CD14-positive monocyte (primary cell): ENCODE measurements at regions not wholly inside any gene's neighbourhood (a gene's known extent, or its start where the extent isn't known, plus 50 kb on each side); places are given as distances from the start of the nearest gene placed in this dataset.

Experiments used
- DNase-seq, 3 donors: peaks; one replicate each; pipeline ENCODE4 v3.0.0-alpha.2; 2011 to 2022
- H2AFZ ChIP-seq: 2 replicates; pipeline ENCODE4 v1.6.0; 2012; ENCODE audit warnings: mild to moderate bottlenecking, low read depth, low read length, inconsistent platforms; ENCODE audit not compliant: insufficient read depth, poor library complexity, severe bottlenecking
- H3K27ac ChIP-seq, 2 donors: 1 replicate in 1 of 2; 2 replicates in 1 of 2; pipeline ENCODE4 v1.5.1; 2012 to 2013; ENCODE audit warnings: low read length in 2 of 2, control low read depth in 1 of 2, inconsistent platforms in 1 of 2, low read depth in 1 of 2, mild to moderate bottlenecking in 1 of 2
- H3K27me3 ChIP-seq, 2 donors: one replicate each; pipeline versions ENCODE4 v1.6.0 to v1.6.1; 2011 to 2013; ENCODE audit warnings: low read length in 2 of 2; ENCODE audit not compliant: control insufficient read depth in 2 of 2, insufficient read depth in 2 of 2
- H3K36me3 ChIP-seq, 2 donors: replicated peaks in 1 of 2; 1 replicate in 1 of 2; 2 replicates in 1 of 2; pipeline versions ENCODE4 v1.5.1 to v1.6.1; 2012 to 2013; ENCODE audit warnings: low read length in 2 of 2, control low read depth in 1 of 2, inconsistent platforms in 1 of 2, mild to moderate bottlenecking in 1 of 2; ENCODE audit not compliant: insufficient read depth in 2 of 2, control insufficient read depth in 1 of 2
- H3K4me1 ChIP-seq, 2 donors: 1 replicate in 1 of 2; 2 replicates in 1 of 2; pipeline versions ENCODE4 v1.5.1 to v1.6.1; 2012 to 2013; ENCODE audit warnings: low read length in 2 of 2, control low read depth in 1 of 2, inconsistent platforms in 1 of 2, mild to moderate bottlenecking in 1 of 2, moderate library complexity in 1 of 2; ENCODE audit not compliant: insufficient read depth in 2 of 2, control insufficient read depth in 1 of 2
- H3K4me2 ChIP-seq: replicated peaks from 2 replicates; pipeline ENCODE3; 2012; ENCODE audit warnings: low read length, moderate library complexity, mild to moderate bottlenecking; ENCODE audit not compliant: poor library complexity, severe bottlenecking; ENCODE audit errors: extremely low read depth
- H3K4me3 ChIP-seq, 3 experiments: fragments of 200-600 bp in 1 of 3; sonication (generic) in 1 of 3; replicated peaks in 1 of 3; 1 replicate in 2 of 3; 2 replicates in 1 of 3; pipeline ENCODE4 v1.5.1; 2011 to 2013; ENCODE audit warnings: low read length in 3 of 3, mild to moderate bottlenecking in 3 of 3, control low read depth in 2 of 3, low read depth in 2 of 3, inconsistent platforms in 1 of 3, moderate library complexity in 1 of 3
- H3K79me2 ChIP-seq: 2 replicates; pipeline ENCODE4 v1.6.0; 2012; ENCODE audit warnings: mild to moderate bottlenecking, control low read depth, inconsistent platforms, low read length, moderate library complexity; ENCODE audit not compliant: insufficient read depth
- H3K9ac ChIP-seq: 2 replicates; pipeline ENCODE4 v1.6.0; 2017; ENCODE audit warnings: low read length, mild to moderate bottlenecking; ENCODE audit not compliant: insufficient read depth, poor library complexity, severe bottlenecking
- H3K9me3 ChIP-seq, 2 donors: replicated peaks in 1 of 2; 1 replicate in 1 of 2; 2 replicates in 1 of 2; pipeline versions ENCODE4 v1.5.1 to v1.6.1; 2012 to 2013; ENCODE audit warnings: low read length in 2 of 2, control low read depth in 1 of 2; ENCODE audit not compliant: control insufficient read depth in 1 of 2, insufficient read depth in 1 of 2
- H4K20me1 ChIP-seq: 2 replicates; pipeline ENCODE4 v1.6.0; 2012; ENCODE audit warnings: mild to moderate bottlenecking, low read length, control low read depth, moderate library complexity; ENCODE audit not compliant: insufficient read depth
- H3K27ac Mint-ChIP-seq, 7 donors: one replicate each; pipeline ENCODE4 v1.8.0; 2020; ENCODE audit warnings: mild to moderate bottlenecking in 7 of 7, mixed read lengths in 7 of 7, moderate library complexity in 6 of 7, inconsistent platforms in 2 of 7
- H3K27me3 Mint-ChIP-seq, 3 donors: one replicate each; pipeline ENCODE4 v1.8.0; 2021 to 2022; ENCODE audit warnings: low read depth in 3 of 3, mild to moderate bottlenecking in 3 of 3, mixed read lengths in 3 of 3, moderate library complexity in 3 of 3, inconsistent platforms in 1 of 3
- H3K36me3 Mint-ChIP-seq, 2 donors: one replicate each; pipeline ENCODE4 v1.8.0; 2020; ENCODE audit warnings: mixed read lengths in 2 of 2, inconsistent platforms in 1 of 2, mild to moderate bottlenecking in 1 of 2
- H3K4me1 Mint-ChIP-seq: one replicate; pipeline ENCODE4 v1.8.0; 2020; ENCODE audit warnings: mild to moderate bottlenecking, mixed read lengths
- H3K4me3 Mint-ChIP-seq, 2 donors: one replicate each; pipeline ENCODE4 v1.8.0; 2020; ENCODE audit warnings: mild to moderate bottlenecking in 2 of 2, mixed read lengths in 2 of 2, moderate library complexity in 1 of 2
- H3K9me3 Mint-ChIP-seq, 7 donors: one replicate each; pipeline ENCODE4 v1.8.0; 2020 to 2022; ENCODE audit warnings: mixed read lengths in 7 of 7, mild to moderate bottlenecking in 6 of 7, moderate library complexity in 6 of 7, inconsistent platforms in 2 of 7
- WGBS: methylation state at CpG from one replicate; pipeline ENCODE4 v1.1.5; 2013; ENCODE audit warnings: missing lambda C conversion rate; ENCODE audit not compliant: insufficient coverage; 5-methylcytosine and 5-hydroxymethylcytosine counted together
- intact Hi-C, 2 donors: fragments of 100-400 bp; cut with micrococcal nuclease; formaldehyde crosslinking; loops; one replicate each; pipeline versions ENCODE4 v1.15.0 to v1.15.1; 2023
- TF ChIP-seq, protein P1 (sequence below): fragments of 200-600 bp; IDR thresholded peaks from one replicate; pipeline ENCODE4 v1.8.0; 2022; ENCODE audit warnings: antibody characterized with exemption, mild to moderate bottlenecking

DNA sequence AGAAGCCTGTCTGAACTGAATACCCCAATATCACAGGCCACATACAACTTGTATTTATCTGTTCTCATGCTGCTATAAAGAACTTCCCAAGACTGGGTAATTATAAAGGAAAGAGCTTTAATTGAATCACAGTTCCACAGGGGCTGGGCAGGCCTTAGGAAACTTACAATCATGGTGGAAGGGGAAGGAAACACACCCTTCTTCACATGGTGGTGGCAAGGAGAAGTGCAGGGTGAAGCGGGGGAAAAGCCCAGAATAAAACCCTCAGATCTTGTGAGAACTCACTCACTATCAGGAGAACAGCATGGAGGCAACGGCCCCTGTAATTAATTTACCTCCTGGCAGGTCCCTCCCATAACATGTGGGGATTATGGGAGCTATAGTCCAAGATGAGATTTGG is 50.3 kb upstream of the FNDC1 start:
- peak overlapping the region; percentile 97 to 99 for H3K27ac ChIP-seq
- H3K4me1 ChIP-seq, result peaks cover 98 to 99% of the 10 kb centered on the region in 2 donors
- TF ChIP-seq, protein P1, sequence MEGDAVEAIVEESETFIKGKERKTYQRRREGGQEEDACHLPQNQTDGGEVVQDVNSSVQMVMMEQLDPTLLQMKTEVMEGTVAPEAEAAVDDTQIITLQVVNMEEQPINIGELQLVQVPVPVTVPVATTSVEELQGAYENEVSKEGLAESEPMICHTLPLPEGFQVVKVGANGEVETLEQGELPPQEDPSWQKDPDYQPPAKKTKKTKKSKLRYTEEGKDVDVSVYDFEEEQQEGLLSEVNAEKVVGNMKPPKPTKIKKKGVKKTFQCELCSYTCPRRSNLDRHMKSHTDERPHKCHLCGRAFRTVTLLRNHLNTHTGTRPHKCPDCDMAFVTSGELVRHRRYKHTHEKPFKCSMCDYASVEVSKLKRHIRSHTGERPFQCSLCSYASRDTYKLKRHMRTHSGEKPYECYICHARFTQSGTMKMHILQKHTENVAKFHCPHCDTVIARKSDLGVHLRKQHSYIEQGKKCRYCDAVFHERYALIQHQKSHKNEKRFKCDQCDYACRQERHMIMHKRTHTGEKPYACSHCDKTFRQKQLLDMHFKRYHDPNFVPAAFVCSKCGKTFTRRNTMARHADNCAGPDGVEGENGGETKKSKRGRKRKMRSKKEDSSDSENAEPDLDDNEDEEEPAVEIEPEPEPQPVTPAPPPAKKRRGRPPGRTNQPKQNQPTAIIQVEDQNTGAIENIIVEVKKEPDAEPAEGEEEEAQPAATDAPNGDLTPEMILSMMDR, result peak; percentile 62
- H3K4me3 Mint-ChIP-seq, result peak overlapping the region in 1 of 2 donors; percentile 24
- peaks cover 11% of the 10 kb centered on the region for H3K79me2 ChIP-seq
- H3K9me3 ChIP-seq, result no peaks in the 10 kb centered on the region
- H3K4me1 Mint-ChIP-seq, result peaks cover 94% of the 10 kb centered on the region
- no peaks in the 10 kb centered on the region for H3K36me3 ChIP-seq
- peak overlapping the region; percentile 51 for H3K9ac ChIP-seq
- H3K27me3 ChIP-seq, result no peaks in the 10 kb centered on the region
- intact Hi-C loops, result loop anchor here (2.0 to 5.0 kb wide), 3 partner anchors 16 to 112 kb away; partner anchors contain the start of gene TAGAP (in 1 of the 2)
- peaks cover 0 to 4% (median 0%) of the 10 kb centered on the region in 3 donors for H3K27me3 Mint-ChIP-seq
- H2AFZ ChIP-seq, result no peak overlapping the region
- H3K4me2 ChIP-seq, result peak overlapping the region; percentile 2
- no peaks in the 10 kb centered on the region for H4K20me1 ChIP-seq
- H3K36me3 Mint-ChIP-seq, result peaks cover 3 to 16% of the 10 kb centered on the region in 2 donors
- peak overlapping the region in 1 of 3 experiments; percentile 18 for H3K4me3 ChIP-seq
- no CpG with 5 or more reads among the region's 2 CpGs for WGBS
- DNase-seq, result peak; percentile 70 to 89 (median 72)
- peak overlapping the region; percentile 99 to 100 (median 100) for H3K27ac Mint-ChIP-seq
- peaks cover 0 to 10% (median 7%) of the 10 kb centered on the region in 7 donors for H3K9me3 Mint-ChIP-seq

DNA sequence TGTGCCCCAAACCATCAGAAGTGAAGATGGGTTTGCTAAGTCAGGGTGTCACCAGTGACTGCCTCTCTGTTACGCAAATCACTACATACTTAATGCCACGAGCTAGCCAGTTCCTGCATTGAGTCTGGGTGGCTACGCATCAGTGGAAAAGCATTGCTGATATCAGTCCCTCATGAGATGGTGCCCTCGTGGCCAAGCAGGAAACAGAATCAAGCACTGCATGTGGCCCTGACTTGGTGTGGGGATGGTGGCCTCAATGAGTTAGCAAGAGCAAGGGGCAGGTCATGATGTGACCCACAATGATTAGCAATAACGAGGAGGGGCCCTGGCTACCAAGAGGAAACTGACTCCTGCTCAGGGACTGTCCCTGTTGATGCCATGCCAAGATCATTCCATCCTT is 51.6 kb upstream of the FNDC1 start:
- intact Hi-C loops, result loop anchor here (5.0 kb wide), 2 partner anchors 75 to 110 kb away; partner anchors contain the start of gene TAGAP (in 1 of the 2)
- TF ChIP-seq, protein P1, result no peak
- Histone ChIP-seq H4K20me1 (no peaks in the 10 kb centered on the region), H3K36me3 (no peaks in the 10 kb centered on the region), H3K9ac (peak overlapping the region; percentile 77), H3K9me3 (no peaks in the 10 kb centered on the region), H3K27me3 (no peaks in the 10 kb centered on the region), H3K4me1 (peaks cover 98 to 99% of the 10 kb centered on the region in 2 donors), H3K4me2 (peak overlapping the region; percentile 58), H3K79me2 (peaks cover 14% of the 10 kb centered on the region), H3K27ac (peak overlapping the region; percentile 97 to 99), H2AFZ (no peak overlapping the region), H3K4me3 (peak overlapping the region in 1 of 3 experiments; percentile 46)
- 0% methylated on average over 3 of the region's 5 CpGs for WGBS
- Mint-ChIP-seq H3K4me3 (peak overlapping the region; percentile 9 to 60), H3K9me3 (peaks cover 0 to 10% (median 6%) of the 10 kb centered on the region in 7 donors), H3K4me1 (peaks cover 95% of the 10 kb centered on the region), H3K27me3 (peaks cover 0 to 4% (median 0%) of the 10 kb centered on the region in 3 donors), H3K36me3 (peaks cover 3 to 16% of the 10 kb centered on the region in 2 donors), H3K27ac (peak overlapping the region; percentile 99 to 100 (median 100))
- DNase-seq, result peak; percentile 92 to 98 (median 95)
